ENCODE measurements at regions not wholly inside any gene's neighbourhood (a gene's known extent, or its start where the extent isn't known, plus 50 kb on each side); places are given as distances from the start of the nearest gene placed in this dataset.

DNA sequence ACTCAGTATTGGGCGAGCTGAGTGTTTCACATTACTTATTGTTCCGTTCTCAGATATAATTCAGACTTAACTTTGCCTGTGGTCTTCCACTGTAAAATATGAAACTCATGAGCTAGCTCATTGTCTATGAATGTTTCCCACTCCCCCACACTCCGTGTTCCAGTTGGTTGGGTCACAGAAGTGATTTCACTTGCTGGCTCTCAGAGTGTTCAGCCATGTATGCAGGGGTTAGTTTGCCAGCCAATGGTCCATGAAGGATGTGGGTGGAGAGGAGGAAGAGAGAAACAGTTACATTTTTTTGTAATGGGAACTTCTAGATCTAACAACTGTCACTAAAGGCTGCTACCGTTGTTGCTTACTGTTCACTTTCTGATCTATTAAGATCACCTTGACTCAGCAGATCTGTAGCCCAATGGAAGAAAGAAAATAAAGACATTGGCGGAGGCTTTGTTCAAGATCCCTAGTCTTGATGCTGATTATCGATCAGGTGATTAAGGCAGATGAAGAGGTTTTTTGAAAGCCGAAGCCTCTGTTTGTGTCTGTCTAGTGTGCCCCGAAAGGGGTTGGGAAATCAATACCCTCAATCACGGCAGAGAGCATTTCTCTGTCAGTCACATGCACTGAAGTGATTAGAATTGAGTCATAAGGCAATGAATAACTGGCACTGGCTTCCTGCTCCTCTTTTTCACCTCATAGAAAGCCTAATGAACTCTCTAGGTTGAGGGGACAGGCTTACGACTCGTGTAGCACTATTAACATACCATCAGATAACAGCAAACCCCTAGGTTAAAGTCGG lies 279.7 kb upstream of the FIGN start:
- DNase-seq (ENCODE audit: low read depth, low spot score): no peak
- TF ChIP-seq, protein P1, sequence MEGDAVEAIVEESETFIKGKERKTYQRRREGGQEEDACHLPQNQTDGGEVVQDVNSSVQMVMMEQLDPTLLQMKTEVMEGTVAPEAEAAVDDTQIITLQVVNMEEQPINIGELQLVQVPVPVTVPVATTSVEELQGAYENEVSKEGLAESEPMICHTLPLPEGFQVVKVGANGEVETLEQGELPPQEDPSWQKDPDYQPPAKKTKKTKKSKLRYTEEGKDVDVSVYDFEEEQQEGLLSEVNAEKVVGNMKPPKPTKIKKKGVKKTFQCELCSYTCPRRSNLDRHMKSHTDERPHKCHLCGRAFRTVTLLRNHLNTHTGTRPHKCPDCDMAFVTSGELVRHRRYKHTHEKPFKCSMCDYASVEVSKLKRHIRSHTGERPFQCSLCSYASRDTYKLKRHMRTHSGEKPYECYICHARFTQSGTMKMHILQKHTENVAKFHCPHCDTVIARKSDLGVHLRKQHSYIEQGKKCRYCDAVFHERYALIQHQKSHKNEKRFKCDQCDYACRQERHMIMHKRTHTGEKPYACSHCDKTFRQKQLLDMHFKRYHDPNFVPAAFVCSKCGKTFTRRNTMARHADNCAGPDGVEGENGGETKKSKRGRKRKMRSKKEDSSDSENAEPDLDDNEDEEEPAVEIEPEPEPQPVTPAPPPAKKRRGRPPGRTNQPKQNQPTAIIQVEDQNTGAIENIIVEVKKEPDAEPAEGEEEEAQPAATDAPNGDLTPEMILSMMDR (IDR thresholded peaks at IDR 0.05; ENCODE audit: low read depth, low read length): no peak
- Histone ChIP-seq H3K9me3 (ENCODE audit: control insufficient read depth, insufficient read depth, low read length) (no peaks in the 10 kb centered on the region), H3K27me3 (ENCODE audit: control insufficient read depth, insufficient read depth, low read length) (no peaks in the 10 kb centered on the region), H3K4me3 (ENCODE audit: low read depth, low read length) (no peak overlapping the region), H3K27ac (ENCODE audit: low read depth, low read length) (no peak overlapping the region)
- POLR2A ChIA-PET: no interaction called here
- CTCF ChIA-PET: no interaction called here

DNA sequence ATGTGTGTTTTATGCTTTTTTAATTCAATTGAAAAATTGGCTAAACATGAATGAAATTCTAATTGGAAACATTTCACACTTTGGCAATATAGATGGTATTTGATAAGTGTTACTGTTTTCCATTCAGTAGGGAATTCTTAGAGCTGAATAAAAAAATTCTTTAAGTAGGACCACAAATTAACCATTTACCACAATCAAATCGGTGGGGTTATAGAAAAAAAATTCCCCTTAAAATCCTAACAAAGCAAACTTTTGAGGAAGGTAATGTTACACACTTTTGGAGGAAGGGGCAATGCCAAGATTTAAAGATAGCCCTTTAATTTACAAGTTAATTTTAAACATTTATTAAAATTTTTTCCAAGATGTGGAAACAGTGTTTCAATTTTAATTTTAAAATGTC lies 279.0 kb upstream of the FIGN start:
- no peak overlapping the region for H3K27ac ChIP-seq (ENCODE audit: low read depth, low read length)
- CTCF ChIA-PET: no interaction called here
- POLR2A ChIA-PET: no interaction called here

DNA sequence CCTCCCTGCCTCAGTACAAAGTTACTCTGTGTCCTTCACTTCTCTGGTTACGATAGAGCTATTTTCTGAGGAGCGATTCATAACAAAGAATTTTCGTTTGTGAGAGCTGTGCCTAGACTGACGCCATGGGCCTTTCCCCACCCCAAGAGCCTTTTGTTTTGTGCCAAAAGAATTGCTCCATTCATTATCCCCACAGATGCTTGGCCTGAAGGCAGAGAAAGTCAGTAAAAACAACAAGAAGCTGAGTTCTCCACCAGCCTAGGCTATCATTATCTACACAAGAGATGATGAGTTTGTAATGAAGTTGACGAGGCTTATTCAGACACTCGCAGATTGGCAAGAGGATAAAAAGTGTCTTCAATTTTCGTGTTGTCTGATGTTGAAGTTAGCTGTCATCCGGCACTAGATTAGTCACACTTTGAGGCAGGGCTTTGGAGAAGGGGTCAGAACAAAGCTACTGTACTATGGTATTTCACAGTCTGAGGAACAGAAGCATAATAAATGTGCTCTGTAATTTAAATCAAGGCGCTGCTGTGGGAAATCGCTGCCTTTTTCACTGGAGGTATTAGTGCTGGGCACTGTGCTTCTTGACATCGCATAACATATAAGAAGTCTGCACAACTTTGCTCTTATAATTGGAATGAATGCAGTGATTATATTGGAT lies 278.4 kb upstream of the FIGN start:
- Histone ChIP-seq H3K9me3 (ENCODE audit: control insufficient read depth, insufficient read depth, low read length) (no peaks in the 10 kb centered on the region), H3K4me3 (ENCODE audit: low read depth, low read length) (no peak overlapping the region), H3K27ac (ENCODE audit: low read depth, low read length) (no peak overlapping the region), H3K27me3 (ENCODE audit: control insufficient read depth, insufficient read depth, low read length) (no peaks in the 10 kb centered on the region)
- POLR2A ChIA-PET: no interaction called here
- TF ChIP-seq, protein P1 (IDR thresholded peaks at IDR 0.05; ENCODE audit: low read depth, low read length): no peak
- no peak for DNase-seq (ENCODE audit: low read depth, low spot score)
- CTCF ChIA-PET: no interaction called here

More for the DNA sequence above, 279.0 kb upstream of the FIGN start:
- TF ChIP-seq, protein P1 (IDR thresholded peaks at IDR 0.05; ENCODE audit: low read depth, low read length): no peak
- no peak for DNase-seq (ENCODE audit: low read depth, low spot score)
- Histone ChIP-seq H3K4me3 (ENCODE audit: low read depth, low read length) (no peak overlapping the region), H3K27me3 (ENCODE audit: control insufficient read depth, insufficient read depth, low read length) (no peaks in the 10 kb centered on the region), H3K9me3 (ENCODE audit: control insufficient read depth, insufficient read depth, low read length) (no peaks in the 10 kb centered on the region)

DNA sequence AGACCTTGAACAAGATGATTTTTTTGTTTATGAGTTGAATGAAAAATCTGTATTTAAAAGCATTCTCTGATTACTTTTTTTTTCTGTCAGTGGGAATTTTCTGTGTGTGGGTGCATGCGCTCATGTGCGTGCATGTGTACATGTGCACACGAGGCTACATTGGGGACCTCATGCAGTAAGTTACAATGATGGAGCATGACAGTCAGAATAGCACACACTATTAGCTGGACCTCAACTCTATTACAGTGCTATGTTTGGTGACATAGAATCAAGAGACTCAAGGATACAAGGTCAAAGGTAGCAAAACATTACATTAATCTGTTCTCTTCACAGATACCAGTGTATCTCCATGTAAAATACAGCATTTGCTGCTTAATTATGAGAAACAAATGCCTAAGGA lies 276.8 kb upstream of the FIGN start:
- H3K9me3 ChIP-seq (ENCODE audit: control insufficient read depth, insufficient read depth, low read length): no peaks in the 10 kb centered on the region
- no peak overlapping the region for H3K4me3 ChIP-seq (ENCODE audit: low read depth, low read length)
- TF ChIP-seq, protein P1 (IDR thresholded peaks at IDR 0.05; ENCODE audit: low read depth, low read length): no peak
- CTCF ChIA-PET: interaction anchor here (1.2 kb wide), 1 partner anchor 10 kb away, joined by 3 read pairs; no protein-coding TSS in a partner anchor
- POLR2A ChIA-PET: no interaction called here
- no peak overlapping the region for H3K27ac ChIP-seq (ENCODE audit: low read depth, low read length)
- no peaks in the 10 kb centered on the region for H3K27me3 ChIP-seq (ENCODE audit: control insufficient read depth, insufficient read depth, low read length)
- no peak for DNase-seq (ENCODE audit: low read depth, low spot score)

DNA sequence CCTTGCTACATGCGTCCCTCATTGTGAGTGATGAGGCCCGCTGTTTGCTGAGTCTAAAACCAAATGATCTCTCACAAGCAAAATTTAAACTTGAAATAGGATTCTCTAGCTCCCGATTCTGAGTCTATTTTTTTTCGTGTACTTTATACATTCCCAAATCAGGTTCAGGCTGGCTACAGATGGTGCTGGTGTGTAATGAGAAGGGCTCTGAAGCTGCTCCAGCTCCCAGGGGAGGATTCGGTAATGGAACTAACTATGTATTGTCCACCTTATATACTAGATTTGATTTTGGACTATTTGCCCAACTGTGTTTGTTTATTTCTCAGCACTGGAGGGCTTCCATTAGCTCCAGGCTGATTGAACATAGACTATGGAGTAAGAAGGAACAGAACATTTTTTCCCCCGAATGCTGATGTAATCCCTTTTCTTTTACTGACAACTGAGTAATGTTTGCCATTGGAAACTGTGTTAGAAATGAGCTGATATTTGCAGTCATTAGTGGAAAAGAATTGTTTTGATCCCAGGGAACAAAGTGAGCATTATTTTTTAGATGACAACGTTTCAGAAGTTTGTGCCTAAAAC lies 274.0 kb upstream of the FIGN start:
- Histone ChIP-seq H3K27me3 (ENCODE audit: control insufficient read depth, insufficient read depth, low read length) (no peaks in the 10 kb centered on the region), H3K9me3 (ENCODE audit: control insufficient read depth, insufficient read depth, low read length) (no peaks in the 10 kb centered on the region), H3K27ac (ENCODE audit: low read depth, low read length) (no peak overlapping the region), H3K4me3 (ENCODE audit: low read depth, low read length) (no peak overlapping the region)
- TF ChIP-seq, protein P1 (IDR thresholded peaks at IDR 0.05; ENCODE audit: low read depth, low read length): no peak
- POLR2A ChIA-PET: no interaction called here
- no peak for DNase-seq (ENCODE audit: low read depth, low spot score)
- CTCF ChIA-PET: no interaction called here
